HG03097 (cell line): ENCODE measurements at regions not wholly inside any gene's neighbourhood (a gene's known extent, or its start where the extent isn't known, plus 50 kb on each side); places are given as distances from the start of the nearest gene placed in this dataset.
"Not testable (repeated sequence)": the region's sequence is repeated elsewhere in the genome, so short reads cannot be mapped to it uniquely, and the experiment has no call there.

Experiments used
- ATAC-seq: cut with Tn5 transposase; IDR thresholded peaks from one replicate; pipeline ENCODE4 v1.9.1; 2021; ENCODE audit not compliant: unreplicated experiment, low FRiP score

GRCh38 chr2:87258887-87259286, 237.2 kb upstream of the PLGLB1 start:
- not testable (repeated sequence) for ATAC-seq

- ATAC-seq = not testable (repeated sequence)
Measured at GRCh38 chr2:87262184-87262702, 240.6 kb upstream of the PLGLB1 start.

DNA sequence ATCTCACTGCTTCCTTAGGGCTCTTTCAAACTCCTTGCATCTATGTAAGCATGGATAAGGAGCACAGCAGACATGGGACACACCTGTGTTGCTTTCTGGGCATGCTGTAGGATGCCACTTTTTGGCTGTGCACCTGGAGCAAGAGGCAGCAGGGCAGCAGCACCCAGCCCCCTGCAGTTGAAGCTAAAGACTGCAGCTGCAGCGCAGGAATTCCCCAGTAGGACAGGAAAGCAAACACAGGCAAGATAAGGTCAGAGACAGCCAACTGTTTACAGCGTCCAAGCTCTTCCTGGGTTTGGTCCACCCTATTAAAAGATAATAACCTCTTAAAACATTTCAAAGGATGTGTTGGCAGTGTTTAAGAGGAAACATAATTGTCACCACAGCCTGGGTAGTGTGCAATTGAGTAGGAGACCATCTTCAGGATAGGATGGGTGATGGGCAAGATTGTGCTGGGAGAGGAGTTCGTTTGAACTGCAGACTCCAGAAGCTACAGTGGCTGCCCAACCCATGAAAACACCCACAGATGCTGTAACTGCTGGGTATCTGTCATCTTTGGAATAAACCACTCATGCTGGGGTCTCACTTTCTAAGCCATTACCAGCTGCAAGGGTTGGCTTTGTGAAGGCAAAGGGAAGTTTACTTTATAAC, 242.3 kb upstream of the PLGLB1 start:
- ATAC-seq = not testable (repeated sequence)

GRCh38 chr2:87275192-87275591, 253.5 kb upstream of the PLGLB1 start:
- not testable (repeated sequence) for ATAC-seq

- ATAC-seq = not testable (repeated sequence)
Measured at GRCh38 chr2:87275974-87276629, 254.5 kb upstream of the PLGLB1 start.

- not testable (repeated sequence) for ATAC-seq
Measured at GRCh38 chr2:87276673-87277072, 255.0 kb upstream of the PLGLB1 start.

DNA sequence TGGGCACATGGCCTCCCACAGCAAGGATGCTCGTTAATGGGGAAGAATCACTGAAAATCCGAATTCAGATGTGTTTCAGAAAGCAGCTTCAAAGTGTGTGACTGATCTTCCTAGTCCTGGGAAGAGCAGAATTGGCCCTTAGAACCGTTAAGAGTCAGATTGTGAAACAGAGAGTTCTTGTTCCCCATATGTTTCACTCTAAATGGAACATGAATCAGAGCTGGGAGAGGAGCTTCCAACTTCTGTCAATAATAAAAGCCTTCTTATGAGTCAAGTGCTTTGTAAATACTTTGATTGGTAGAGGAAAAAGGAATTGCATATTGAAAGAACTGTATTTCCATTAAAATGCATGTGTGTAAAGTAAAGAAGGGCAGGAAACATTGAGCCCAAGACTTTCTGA, 256.1 kb upstream of the PLGLB1 start:
- not testable (repeated sequence) for ATAC-seq

- not testable (repeated sequence) for ATAC-seq
Measured at GRCh38 chr2:87280596-87281355, 259.1 kb upstream of the PLGLB1 start.

DNA sequence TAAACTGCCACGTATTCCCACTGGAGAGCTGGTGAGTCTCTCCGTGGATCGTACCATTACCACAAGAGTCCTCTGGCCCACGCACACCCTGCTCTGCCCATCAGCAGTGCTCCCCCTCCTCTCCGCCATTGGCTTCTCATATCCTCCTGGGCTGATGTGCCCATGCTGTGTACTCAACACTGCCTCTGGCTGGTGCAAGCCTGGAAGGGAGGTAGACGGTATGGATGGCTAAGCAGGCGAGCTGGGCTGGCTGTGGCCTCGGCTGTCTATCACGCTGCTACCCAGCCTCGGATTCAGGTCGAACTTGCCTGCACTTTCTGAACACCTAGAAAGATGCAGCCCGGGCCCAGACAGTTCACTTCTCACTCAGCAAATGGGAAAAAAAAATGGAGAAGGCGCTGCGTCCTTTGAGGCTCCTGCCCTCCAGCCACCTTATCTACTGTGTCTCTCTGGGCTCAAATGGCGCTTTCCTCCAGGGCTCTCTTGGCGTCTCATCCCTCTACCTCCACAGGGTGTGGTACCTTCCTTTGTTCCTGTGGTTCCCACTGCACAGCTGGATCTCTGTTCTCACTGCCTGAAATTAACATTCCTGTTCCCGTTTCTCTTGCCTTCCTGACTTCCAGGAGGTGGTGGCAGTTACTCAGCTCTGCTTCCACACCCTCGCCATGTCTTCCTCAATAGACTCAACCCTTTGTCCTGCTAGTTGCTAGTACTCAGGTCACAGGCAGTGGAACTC, 262.3 kb upstream of the PLGLB1 start:
- ATAC-seq = not testable (repeated sequence)

DNA sequence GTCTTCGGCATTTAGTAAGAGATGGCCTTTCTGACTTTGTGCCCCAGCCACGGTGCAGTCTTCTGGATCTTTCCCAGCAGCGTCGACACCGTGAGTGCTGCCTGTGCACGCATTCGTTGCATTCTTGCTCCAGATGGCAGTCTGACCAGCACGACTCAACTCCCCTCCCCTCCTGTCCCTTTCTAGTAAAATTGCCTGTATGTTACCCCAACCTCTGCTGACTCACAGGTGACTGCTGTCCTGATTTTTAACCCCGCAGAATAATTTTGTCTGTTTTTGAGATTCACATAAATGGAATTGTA, 262.8 kb upstream of the PLGLB1 start:
- ATAC-seq = not testable (repeated sequence)

DNA sequence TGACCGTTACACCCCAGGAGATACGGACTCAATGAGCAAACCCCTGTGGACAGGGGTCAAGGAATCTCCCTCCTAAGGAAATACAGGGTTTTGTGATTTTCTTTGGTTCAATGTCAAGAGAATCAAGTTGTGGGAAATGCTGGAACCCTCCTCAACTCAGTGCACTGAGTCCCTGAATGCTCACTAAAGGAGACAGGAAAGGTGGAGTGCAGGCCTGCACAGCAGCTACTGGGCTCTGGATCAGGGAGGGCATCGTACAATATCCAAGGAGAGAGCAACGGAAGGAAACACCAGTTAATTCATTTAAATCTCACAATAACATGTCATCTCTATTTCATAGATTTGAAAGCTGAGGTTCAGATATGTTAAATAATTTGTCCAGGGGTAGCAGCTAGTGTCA, 263.5 kb upstream of the PLGLB1 start:
- not testable (repeated sequence) for ATAC-seq

DNA sequence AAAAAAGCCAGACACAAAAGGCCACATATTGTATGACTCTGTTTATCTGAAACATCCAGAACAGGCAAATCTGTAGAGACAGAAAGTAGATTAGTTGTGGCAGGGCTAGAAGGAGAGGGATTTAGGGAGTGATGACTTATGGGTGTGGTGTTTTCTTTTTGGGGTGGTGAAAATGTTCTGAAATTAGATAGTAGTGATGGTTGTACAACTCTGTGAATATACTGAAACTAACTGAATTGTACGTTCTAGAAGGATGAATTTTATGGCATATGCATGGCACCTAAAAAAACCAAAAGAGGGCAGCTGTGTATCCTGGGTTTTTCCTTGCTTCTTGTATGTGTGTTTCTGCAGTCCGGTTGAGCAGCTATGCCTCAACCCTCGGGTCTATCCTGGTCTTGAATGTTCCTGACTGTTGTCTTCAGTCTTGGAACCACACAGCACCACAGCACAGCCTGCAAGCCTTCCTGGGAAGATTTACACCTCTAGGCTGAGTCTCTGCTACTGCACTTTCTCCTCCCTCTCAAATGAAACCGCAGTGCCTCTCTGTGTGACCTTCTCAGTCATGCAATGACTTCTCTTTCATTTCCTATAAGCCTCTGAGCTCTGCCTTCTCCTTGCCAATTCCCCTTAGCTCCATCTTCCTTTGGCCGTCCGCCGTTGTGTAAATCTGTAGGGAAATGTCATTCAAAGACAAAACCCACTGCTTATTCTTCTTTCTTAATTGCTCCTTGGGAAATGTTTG, 269.1 kb upstream of the PLGLB1 start:
- ATAC-seq = not testable (repeated sequence)

GRCh38 chr2:87291400-87292200, 270.0 kb upstream of the PLGLB1 start:
- not testable (repeated sequence) for ATAC-seq

DNA sequence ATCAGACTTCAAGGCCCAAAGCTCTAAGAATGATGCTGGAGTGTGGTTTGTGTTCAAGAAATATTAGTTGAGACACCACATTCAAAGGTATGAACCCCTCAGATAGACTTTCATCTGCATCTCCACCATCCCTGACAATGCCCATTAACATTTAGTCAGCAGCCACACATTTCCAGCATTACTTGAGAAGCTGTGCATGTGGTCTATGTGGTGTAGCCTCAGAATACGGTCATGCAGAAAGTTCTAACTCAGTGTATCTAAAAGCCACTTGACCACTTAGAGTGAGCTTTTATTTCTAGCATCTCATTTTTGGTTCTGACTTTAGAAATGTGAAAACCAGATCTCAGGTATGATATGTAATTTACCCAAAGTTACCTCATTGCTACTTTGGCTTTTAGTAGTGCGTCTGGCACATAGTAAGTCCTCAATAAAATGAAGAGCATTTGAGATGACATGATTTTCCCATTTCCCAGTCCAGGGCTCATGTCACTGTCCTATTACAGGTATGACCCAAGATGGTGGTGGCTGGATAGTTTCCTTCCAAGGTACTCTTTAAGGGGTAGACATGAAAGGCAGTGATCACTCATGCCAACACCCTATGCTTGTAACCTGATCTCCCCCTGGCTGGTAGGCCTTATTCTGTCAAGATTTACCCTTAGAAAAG, 272.4 kb upstream of the PLGLB1 start:
- ATAC-seq = not testable (repeated sequence)

- ATAC-seq = not testable (repeated sequence)
Measured at GRCh38 chr2:87295135-87295534, 273.5 kb upstream of the PLGLB1 start.

GRCh38 chr2:87301349-87301748, 279.7 kb upstream of the PLGLB1 start:
- not testable (repeated sequence) for ATAC-seq

GRCh38 chr2:87301871-87302270, 280.2 kb upstream of the PLGLB1 start:
- not testable (repeated sequence) for ATAC-seq

- not testable (repeated sequence) for ATAC-seq
Measured at GRCh38 chr2:87308621-87309020, 287.0 kb upstream of the PLGLB1 start.

- ATAC-seq = not testable (repeated sequence)
Measured at GRCh38 chr2:87309785-87310184, 288.1 kb upstream of the PLGLB1 start.
